NCI-H748 treated with DMSO at 0.1 percent for 48 hours (cell line): ENCODE measurements at regions not wholly inside any gene's neighbourhood (a gene's known extent, or its start where the extent isn't known, plus 50 kb on each side); places are given as distances from the start of the nearest gene placed in this dataset.

Source experiments
- DNase-seq: peaks from one replicate; lab custom pipeline; 2025; lab: John Stamatoyannopoulos, UW

DNA sequence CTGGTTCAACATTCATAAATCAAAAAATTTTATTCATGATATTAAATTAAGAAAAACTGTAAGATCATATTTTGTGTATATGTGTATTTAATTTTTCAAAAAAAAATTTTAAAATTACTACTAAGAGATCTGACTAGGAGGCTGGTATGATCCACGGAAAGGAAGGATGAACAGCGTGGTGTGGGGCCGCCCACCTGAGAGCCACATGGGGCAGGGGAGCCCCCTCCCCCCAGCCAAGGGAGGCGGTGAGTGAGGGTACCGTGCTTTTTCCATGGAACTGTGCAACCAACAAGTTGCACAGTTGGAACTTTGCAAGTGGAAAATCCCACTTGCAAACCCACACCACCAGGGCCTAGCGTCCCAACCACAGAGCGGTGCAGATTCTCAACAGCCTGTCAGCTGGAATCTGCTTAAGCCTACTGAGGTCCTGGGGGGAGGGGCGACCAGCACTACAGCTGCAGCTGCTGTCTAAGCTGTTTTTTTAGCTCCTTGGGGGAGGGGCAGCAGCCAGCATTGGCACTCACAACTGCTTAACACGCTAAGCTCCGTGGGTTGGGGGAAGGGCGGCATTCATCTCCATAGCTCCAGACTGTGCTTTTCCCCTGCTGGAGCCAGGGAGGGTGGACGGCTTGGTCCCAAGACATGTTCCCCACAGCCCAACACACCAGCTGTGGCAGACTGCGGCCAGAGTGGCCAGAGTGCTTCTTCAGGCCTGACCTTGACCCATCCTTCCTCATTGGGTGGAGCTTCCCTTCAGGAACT, 94.2 kb upstream of the IGFBP3 start:
- DNase-seq, result no peak

DNA sequence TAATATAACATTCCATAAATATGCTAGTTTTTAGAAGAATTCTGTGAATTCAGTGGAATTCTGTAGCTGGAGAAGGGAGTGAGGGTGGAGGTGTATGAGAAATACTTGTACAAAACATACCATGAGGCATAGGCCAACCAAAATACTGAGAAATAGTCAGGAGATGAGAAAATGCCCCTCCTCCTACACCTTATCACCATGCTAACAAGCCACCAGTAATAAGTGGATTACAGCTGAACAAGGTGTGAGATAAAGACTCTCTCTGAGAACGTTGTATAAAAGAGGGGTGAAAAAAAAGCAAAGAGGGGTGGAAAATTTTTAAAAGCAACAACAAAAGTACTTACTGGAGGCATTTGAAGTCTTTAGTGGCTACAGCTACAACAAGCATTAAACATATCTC, 90.4 kb upstream of the IGFBP3 start:
- no peak for DNase-seq

DNA sequence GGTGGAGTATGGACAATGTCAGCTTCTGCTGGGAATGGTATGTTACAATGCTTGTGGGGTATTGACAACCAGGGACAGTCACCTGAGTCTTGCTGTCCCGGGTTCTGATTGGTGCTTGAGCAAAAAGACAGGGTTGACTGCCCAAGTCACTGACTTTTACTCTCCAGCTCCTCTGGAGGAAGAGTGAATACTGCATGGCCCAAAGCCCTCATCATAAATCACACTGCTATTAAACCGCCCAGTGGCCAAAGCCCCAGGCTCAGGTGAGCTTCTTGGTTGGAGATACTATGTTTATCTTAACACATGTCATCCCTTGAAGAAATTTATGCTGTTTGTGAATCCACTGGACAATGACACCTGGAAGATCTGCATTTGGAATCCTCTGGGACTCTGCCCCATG, 90.0 kb upstream of the IGFBP3 start:
- no peak for DNase-seq

GRCh38 chr7:46009211-46009610, 88.1 kb upstream of the IGFBP3 start:
- no peak for DNase-seq

GRCh38 chr7:46007990-46008643, 87.0 kb upstream of the IGFBP3 start:
- DNase-seq, result no peak

GRCh38 chr7:46007194-46007593, 86.1 kb upstream of the IGFBP3 start:
- no peak for DNase-seq

DNA sequence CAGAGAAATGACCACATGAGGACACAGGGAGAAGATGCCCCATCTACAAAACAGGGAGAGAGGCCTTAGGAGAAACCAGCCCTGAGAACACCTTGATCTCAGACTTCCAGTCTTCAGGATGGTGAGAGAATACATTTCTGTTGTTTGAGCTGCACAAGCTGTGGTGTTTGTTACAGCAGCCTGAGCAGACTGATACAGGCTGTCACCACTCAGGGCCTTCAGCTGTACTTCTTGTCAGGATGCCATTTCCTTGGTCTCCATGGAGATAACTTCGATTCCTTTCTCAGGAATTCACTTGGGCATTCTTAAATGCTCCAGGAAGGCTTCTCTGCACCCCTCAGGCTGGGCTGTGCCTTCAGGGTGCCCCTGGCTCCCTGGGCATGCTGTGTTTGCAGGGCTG, 85.7 kb upstream of the IGFBP3 start:
- no peak for DNase-seq

DNA sequence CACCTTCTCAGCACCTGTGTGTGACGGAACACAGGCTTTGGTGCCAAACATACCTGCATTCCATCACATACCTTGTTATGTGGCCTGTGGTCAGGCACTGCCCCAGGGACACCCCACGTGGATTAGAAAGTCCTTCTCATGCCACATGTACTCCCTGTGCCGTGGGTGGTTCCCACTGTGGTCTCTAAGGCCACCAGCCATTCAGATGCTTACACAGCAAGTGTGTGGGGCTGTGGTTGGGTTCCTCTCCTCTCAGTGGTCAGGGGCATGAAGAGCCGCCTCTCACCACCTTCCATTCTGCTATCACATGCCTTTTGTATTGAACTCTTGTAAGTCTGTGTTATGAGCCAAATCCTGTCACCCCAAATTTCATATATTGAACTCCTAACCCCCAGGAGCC, 85.1 kb upstream of the IGFBP3 start:
- no peak for DNase-seq

DNA sequence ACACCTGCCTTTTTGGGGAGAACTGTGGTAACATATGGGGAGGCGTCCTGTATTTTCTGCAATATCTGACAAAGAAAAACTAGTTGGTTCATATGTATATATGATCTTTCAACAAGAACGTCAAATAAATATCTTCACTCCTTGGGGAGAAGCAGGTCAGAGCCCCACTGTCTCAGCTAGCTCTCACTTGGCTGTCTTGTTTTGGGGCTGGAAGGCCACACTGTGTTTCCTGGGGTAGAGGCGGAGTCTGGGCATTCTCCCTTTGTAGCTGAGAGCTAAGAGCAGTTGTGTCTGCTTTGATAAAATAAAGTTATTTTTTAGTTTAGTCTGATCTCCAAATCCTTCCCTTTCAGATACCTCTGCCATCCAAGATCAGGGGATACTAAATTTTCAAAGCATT, 83.9 kb upstream of the IGFBP3 start:
- DNase-seq, result no peak

DNA sequence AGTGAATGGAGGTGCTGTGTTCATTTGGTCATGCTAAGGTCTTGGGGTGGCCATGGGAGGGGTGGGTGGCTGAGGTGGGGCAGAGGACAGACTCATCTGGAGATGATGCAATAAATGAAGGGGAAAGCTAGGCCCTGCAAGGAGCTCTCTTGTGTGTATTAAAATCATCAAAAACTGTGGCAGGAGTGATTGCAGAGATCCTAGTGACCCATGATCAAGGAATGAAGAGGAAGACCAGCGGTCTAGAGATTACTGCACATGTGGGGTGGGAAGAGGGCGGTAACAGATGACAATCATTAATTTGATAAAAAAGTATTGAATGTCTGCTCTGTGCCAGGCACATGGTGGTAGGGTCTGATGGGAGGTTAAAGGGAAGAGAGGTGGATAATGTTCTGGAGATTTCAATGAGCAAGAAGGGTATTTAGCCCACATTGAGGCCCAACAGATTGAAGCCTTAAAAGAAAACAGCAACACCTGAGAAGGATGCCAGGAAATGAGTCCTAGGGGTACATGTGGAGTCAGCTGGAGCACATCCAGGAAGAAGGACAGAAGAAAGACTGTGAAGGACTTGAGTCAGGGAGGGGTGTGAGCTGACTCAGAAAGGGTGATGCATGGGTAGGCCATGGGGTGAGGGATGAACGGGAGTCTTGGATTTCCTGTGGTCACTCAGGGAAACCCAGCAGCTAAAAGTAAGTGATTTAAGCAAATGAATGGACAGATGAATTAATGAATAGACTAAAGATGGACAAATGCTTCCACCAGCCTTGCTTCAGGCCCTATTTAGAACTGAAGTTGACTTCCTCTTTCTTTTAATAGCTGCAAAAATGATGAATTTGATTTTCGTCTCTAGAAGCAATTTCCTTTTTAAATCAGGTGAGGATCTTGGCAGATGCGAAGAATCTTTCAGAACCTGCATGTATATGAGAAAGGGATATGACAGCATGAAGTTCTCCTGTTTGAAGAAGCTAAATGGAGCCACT, 83.1 kb upstream of the IGFBP3 start:
- no peak for DNase-seq

DNA sequence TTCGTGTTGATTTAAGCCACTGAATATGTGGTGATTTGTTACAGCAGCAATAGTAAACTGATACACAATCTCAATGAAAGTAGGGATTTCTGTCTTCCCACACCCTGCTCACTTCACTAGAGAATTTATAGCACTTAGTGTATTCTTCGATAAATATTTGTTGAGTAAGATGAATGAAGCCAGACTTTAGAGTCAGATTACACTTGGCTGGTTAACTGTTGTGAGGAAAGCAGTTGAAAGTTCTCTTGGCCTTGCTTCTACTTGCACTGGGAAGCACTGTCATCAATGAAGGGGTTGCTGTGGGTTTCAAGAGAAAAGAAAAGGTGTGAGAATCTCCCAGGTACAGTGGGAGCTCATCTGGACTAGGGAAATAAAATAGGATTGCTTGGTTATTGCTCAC, 82.1 kb upstream of the IGFBP3 start:
- no peak for DNase-seq

GRCh38 chr7:46000513-46000912, 79.4 kb upstream of the IGFBP3 start:
- DNase-seq, result no peak

DNA sequence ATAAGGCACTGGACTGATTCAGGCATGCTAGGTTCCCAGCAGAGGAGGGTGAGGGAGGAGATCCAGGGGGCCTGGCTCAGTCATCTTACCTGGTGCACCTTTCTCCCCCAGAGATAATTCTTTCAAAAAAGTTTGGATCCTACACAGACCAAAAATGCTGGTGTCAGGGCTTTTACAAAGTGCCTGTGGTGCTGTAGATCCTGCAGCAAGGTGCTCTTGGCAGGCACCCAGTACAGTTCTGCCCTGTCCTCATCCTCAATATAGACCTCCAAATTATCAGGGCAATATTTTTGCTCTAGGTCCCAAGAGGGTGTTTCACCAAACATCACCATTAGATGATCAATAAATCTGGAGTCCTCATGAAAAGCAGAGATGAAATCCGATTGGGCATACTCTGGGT, 78.5 kb upstream of the IGFBP3 start:
- DNase-seq, result no peak

- DNase-seq, result no peak
Measured at GRCh38 chr7:45998506-45998905, 77.4 kb upstream of the IGFBP3 start.

GRCh38 chr7:45993621-45994020, 72.5 kb upstream of the IGFBP3 start:
- no peak for DNase-seq

DNA sequence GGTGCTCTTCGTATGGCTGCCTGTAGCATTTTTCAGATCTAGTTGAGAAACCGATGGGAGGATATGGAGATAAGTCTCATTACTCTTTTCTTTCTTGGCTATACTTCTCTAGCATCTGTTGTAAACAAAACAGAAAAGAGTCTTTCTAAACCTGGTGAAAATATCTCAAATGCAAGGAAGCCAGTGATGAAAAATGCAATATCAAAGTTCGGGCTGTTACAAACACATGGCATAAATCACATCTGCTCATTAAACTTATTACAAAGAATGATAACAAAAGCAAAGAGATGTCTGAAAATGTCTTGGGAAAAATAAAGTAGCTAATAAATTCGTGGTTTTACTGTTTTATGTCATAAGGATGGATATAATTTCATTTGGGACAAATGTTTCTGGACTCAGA, 71.8 kb upstream of the IGFBP3 start:
- DNase-seq, result no peak

GRCh38 chr7:45990276-45990675, 69.2 kb upstream of the IGFBP3 start:
- DNase-seq, result no peak

DNA sequence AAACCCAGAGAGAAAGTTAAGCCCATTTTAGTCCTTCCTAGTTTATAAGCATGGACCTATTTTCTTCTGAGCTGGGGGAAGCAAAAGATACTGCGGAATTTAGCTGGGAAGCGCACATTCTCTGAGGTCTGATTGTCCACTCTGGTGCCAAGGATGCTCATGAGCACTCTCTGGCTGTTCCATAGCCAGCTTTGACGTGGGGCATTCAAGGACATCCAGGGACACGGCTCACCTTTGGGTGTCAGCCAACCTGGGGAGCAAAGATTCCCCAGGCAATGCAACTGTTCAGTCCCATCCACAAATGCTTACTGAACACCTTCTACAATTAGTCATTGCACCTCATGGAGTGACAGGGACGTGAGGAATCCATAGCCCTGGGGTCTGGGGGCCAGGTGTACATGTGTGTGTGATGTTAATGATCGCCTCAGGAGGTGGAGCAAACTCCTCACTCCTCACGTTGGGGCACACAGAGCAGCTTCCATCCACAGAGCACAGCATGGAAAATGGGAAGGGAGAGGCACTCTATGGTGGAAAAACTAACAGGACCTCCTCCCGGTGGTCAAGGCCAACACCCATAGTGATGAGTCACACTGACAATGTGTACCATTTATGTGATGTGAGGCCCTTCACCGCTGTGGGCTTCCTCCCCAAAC, 67.5 kb upstream of the IGFBP3 start:
- no peak for DNase-seq

DNA sequence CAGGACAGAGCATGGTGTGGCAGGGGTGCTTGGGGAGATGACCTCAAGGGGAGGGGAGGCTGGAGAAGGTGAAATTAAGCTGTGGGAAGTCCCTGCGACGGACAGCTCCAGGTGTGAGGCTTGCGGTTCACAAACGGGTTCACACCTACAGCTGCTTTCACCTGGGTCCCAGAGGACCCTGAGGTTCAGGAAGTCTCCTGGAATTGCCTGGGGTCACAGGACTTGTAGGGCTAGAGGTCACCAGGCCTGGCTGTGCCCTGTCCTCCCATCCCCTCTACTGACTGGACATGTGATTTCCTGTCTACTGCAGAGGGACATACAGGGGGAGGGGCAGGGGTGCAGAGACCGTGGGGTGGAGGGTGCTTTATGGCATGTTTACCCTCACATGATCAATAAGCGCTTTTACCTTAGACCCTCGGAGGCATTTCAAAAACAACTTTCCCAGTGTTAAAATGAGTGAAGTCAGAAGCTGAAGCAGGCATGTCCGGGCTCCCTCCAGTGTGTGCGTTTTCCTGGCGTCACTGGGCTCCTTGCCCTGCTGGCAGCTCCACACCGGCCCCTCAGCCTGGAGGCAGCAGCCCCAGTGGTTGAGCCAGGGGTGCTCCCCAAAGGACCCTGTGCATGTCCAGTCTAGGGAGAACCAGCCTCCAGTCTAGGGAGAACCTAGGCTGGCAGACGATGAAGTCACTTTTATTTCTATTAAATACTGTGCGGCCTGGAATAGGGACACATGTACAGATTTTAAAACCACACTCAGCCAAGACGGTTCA, 66.6 kb upstream of the IGFBP3 start:
- no peak for DNase-seq

DNA sequence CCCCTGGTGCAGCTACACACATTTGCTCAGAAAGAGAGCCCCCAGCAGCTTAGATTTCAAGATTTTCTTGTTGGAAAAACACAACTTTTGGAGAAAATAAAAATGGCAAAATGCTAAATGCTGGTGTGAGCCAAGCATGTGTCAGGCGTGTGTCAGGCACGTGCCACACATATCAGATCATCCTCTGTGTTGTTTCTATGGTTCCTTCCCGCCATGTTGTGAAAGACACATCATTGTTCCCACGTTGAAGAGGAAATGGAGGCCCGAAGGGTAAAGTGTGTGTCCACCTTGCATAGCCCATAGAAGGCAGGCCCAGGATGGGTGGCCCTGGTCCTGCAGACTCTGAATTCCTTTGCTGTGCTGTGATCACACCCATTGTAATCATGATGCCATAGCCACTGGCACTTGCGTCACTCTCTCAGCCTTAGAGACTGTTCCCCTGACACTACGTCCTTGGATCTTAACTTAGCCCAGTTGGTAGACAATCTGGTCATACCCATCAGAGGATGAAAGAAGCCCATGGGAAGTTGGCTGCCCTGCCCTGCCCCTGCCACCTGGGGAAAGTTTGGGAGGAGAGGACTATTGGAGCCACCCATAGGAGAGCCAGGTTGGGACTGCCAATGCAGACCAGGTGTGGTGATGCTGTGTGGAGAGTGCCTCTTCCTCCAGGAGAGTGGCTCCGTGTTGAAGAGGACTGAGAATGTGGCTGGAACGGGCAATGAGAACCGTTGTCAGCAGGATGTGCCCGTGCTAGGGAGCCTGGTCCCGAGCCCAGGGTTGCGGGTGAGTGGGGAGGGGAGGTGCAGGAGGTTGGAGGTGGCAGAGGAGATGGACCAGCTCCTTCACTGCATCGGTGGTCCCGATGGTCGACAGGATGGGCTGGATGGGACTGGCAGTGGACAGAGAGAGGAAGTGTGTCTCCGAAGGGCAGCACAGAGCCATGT, 65.6 kb upstream of the IGFBP3 start:
- DNase-seq, result no peak
